H1 (cell line): ENCODE measurements at regions not wholly inside any gene's neighbourhood (a gene's known extent, or its start where the extent isn't known, plus 50 kb on each side); places are given as distances from the start of the nearest gene placed in this dataset.

ENCODE experiments used
- CTCF ChIA-PET: fragments of 300-600 bp; sonication (Branson Sonifier 250); formaldehyde crosslinking; loops from one replicate; lab custom pipeline; 2021; ENCODE audit not compliant: partially characterized antibody; lab: Charles Lee
- POLR2A ChIA-PET: fragments of 300-600 bp; sonication (Branson Sonifier 250); formaldehyde crosslinking; loops from one replicate; lab custom pipeline; 2021; ENCODE audit warnings: inconsistent platforms; ENCODE audit not compliant: partially characterized antibody; lab: Charles Lee
- DNase-seq, 2 experiments: peaks; one replicate each; pipeline versions ENCODE4 v3.0.0 to v3.0.0-alpha.2; 2010 to 2022; ENCODE audit warnings: low spot score in 2 of 2, low read depth in 1 of 2, mixed read lengths in 1 of 2
- FAIRE-seq: peaks from 2 replicates; lab custom pipeline; 2011; peaks lifted over from hg19 to GRCh38; lab: Jason Lieb, UNC
- H2AFZ ChIP-seq: 2 replicates; pipeline ENCODE4 v1.8.1; 2012; ENCODE audit warnings: low read length, inconsistent platforms
- H2AK5ac ChIP-seq: 2 replicates; pipeline ENCODE4 v1.6.1; 2013; ENCODE audit warnings: low read depth, low read length
- H2BK120ac ChIP-seq: replicated peaks from 2 replicates; pipeline ENCODE3; 2013; ENCODE audit warnings: low read depth, low read length, inconsistent platforms
- H2BK12ac ChIP-seq: 2 replicates; pipeline ENCODE4 v1.6.1; 2013; ENCODE audit warnings: low read depth, low read length
- H2BK15ac ChIP-seq: 2 replicates; pipeline ENCODE4 v1.6.1; 2013; ENCODE audit warnings: low read length
- H2BK20ac ChIP-seq: 2 replicates; pipeline ENCODE4 v1.6.1; 2013; ENCODE audit warnings: low read length
- H2BK5ac ChIP-seq: 2 replicates; pipeline ENCODE4 v1.6.1; 2013; ENCODE audit warnings: low read depth, low read length
- H3K14ac ChIP-seq: 2 replicates; pipeline ENCODE4 v1.6.1; 2013; ENCODE audit warnings: inconsistent platforms; ENCODE audit not compliant: insufficient read length
- H3K18ac ChIP-seq: 2 replicates; pipeline ENCODE4 v1.6.1; 2013; ENCODE audit warnings: low read length; ENCODE audit errors: extremely low read depth
- H3K23ac ChIP-seq: 2 replicates; pipeline ENCODE4 v1.6.1; 2013; ENCODE audit warnings: inconsistent platforms; ENCODE audit not compliant: insufficient read length
- H3K23me2 ChIP-seq: 2 replicates; pipeline ENCODE4 v1.6.1; 2013; ENCODE audit warnings: low read depth, low read length
- H3K27ac ChIP-seq: 2 replicates; pipeline ENCODE4 v1.6.1; 2011; ENCODE audit warnings: low read depth, low read length, inconsistent platforms
- H3K27me3 ChIP-seq, 4 experiments: replicated peaks in 1 of 4; 1 replicate in 1 of 4; 2 replicates in 3 of 4; pipeline versions ENCODE4 v1.6.1 to v1.8.1; 2011 to 2013; ENCODE audit warnings: low read length in 3 of 4, mild to moderate bottlenecking in 3 of 4, inconsistent platforms in 2 of 4, mixed read lengths in 2 of 4, moderate library complexity in 1 of 4; ENCODE audit not compliant: control insufficient read depth in 3 of 4, insufficient read depth in 3 of 4; ENCODE audit errors: extremely low read depth in 1 of 4
- H3K36me3 ChIP-seq, 4 experiments: 2 replicates each; pipeline versions ENCODE4 v1.6.1 to v1.8.1; 2011 to 2013; ENCODE audit warnings: mild to moderate bottlenecking in 4 of 4, low read length in 3 of 4, moderate library complexity in 2 of 4, control low read depth in 1 of 4, inconsistent platforms in 1 of 4; ENCODE audit not compliant: insufficient read depth in 4 of 4, control insufficient read depth in 2 of 4
- H3K4ac ChIP-seq: replicated peaks from 2 replicates; pipeline ENCODE3; 2013; ENCODE audit warnings: low read length, low read depth, mixed read lengths, inconsistent platforms; ENCODE audit not compliant: insufficient read length
- H3K4me1 ChIP-seq, 4 experiments: replicated peaks in 1 of 4; 1 replicate in 1 of 4; 2 replicates in 3 of 4; pipeline versions ENCODE4 v1.6.1 to v1.8.1; 2011 to 2013; ENCODE audit warnings: low read length in 3 of 4, inconsistent platforms in 2 of 4, mixed read lengths in 1 of 4; ENCODE audit not compliant: insufficient read depth in 4 of 4, control insufficient read depth in 3 of 4
- H3K4me2 ChIP-seq, 2 experiments: 2 replicates each; pipeline versions ENCODE4 v1.6.1 to v1.8.1; 2011 to 2013; ENCODE audit warnings: low read depth in 2 of 2, low read length in 2 of 2, control low read depth in 1 of 2, inconsistent platforms in 1 of 2, mild to moderate bottlenecking in 1 of 2; ENCODE audit not compliant: insufficient read depth in 1 of 2
- H3K4me3 ChIP-seq, 4 experiments: fragments of 200-600, 300-600 bp in 1 of 4; sonication (generic), shearing (Covaris generic), sonication (Bioruptor Twin) in 1 of 4; 2 replicates each; pipeline versions ENCODE4 v1.5.1 to v1.8.1; 2011 to 2016; ENCODE audit warnings: low read length in 4 of 4, low read depth in 3 of 4, control low read depth in 2 of 4, inconsistent platforms in 2 of 4, mild to moderate bottlenecking in 2 of 4, mixed read lengths in 1 of 4, moderate library complexity in 1 of 4; ENCODE audit not compliant: insufficient read depth in 2 of 4; ENCODE audit errors: extremely low read depth in 1 of 4
- H3K56ac ChIP-seq: replicated peaks from 2 replicates; pipeline ENCODE3; 2013; ENCODE audit warnings: low read depth, mild to moderate bottlenecking, mixed read lengths, low read length, inconsistent platforms; ENCODE audit not compliant: insufficient read length
- H3K79me1 ChIP-seq: 2 replicates; pipeline ENCODE4 v1.6.1; 2013; ENCODE audit warnings: low read depth, low read length, control low read depth
- H3K79me2 ChIP-seq, 2 experiments: 2 replicates each; pipeline versions ENCODE4 v1.6.1 to v1.8.1; 2012 to 2013; ENCODE audit warnings: low read length in 2 of 2, mild to moderate bottlenecking in 2 of 2, inconsistent platforms in 1 of 2; ENCODE audit not compliant: insufficient read depth in 2 of 2, control insufficient read depth in 1 of 2
- H3K9ac ChIP-seq, 4 experiments: replicated peaks in 1 of 4; 1 replicate in 1 of 4; 2 replicates in 3 of 4; pipeline versions ENCODE4 v1.6.1 to v1.8.1; 2011 to 2013; ENCODE audit warnings: low read depth in 3 of 4, low read length in 3 of 4, control low read depth in 2 of 4, mild to moderate bottlenecking in 2 of 4, moderate library complexity in 2 of 4, inconsistent platforms in 1 of 4; ENCODE audit errors: extremely low read depth in 1 of 4
- H3K9me3 ChIP-seq, 2 experiments: 2 replicates each; pipeline versions ENCODE4 v1.6.1 to v1.8.1; 2012 to 2013; ENCODE audit warnings: mild to moderate bottlenecking in 2 of 2, moderate library complexity in 2 of 2, control low read depth in 1 of 2, inconsistent platforms in 1 of 2, low read depth in 1 of 2, low read length in 1 of 2, mixed read lengths in 1 of 2; ENCODE audit not compliant: insufficient read depth in 2 of 2
- H4K20me1 ChIP-seq, 2 experiments: replicated peaks in 1 of 2; 2 replicates each; pipeline versions ENCODE3 to v1.8.1; 2011 to 2013; ENCODE audit warnings: inconsistent platforms in 2 of 2, low read length in 2 of 2, mild to moderate bottlenecking in 1 of 2; ENCODE audit not compliant: insufficient read depth in 2 of 2, control insufficient read depth in 1 of 2
- H4K5ac ChIP-seq: 2 replicates; pipeline ENCODE4 v1.6.1; 2013; ENCODE audit warnings: low read length, low read depth, mixed read lengths, inconsistent platforms; ENCODE audit not compliant: insufficient read length
- H4K8ac ChIP-seq: 2 replicates; pipeline ENCODE4 v1.8.0; 2013; ENCODE audit warnings: mild to moderate bottlenecking, moderate library complexity, low read length, inconsistent platforms; ENCODE audit not compliant: insufficient read depth; ENCODE audit errors: extremely low read depth
- H4K91ac ChIP-seq: replicated peaks from 2 replicates; pipeline ENCODE3; 2013; ENCODE audit warnings: low read length, mixed read lengths, inconsistent platforms; ENCODE audit not compliant: insufficient read length
- BCL11A ChIP-seq, 2 experiments: IDR thresholded peaks; one replicate each; pipeline ENCODE4 v1.6.1; 2011; ENCODE audit warnings: low read depth in 2 of 2, low read length in 2 of 2, mild to moderate bottlenecking in 2 of 2
- CBX8 ChIP-seq: fragments of 300-800, 300-1000 bp; sonication (generic); IDR thresholded peaks from 2 replicates; pipeline ENCODE4 v1.7.1; 2016; ENCODE audit warnings: low read depth, low read length, borderline replicate concordance
- CHD1 ChIP-seq: IDR thresholded peaks from 2 replicates; pipeline ENCODE4 v1.6.1; 2012; ENCODE audit warnings: low read depth, low read length, improper control_type of control experiment
- CTBP2 ChIP-seq: IDR thresholded peaks from 2 replicates; pipeline ENCODE4 v1.7.0; 2011; ENCODE audit warnings: borderline replicate concordance, mild to moderate bottlenecking, moderate library complexity, mixed read lengths, low read length; ENCODE audit not compliant: insufficient read depth, insufficient read length
- CTCF ChIP-seq, 3 experiments: IDR thresholded peaks; 1 replicate in 2 of 3; 2 replicates in 1 of 3; pipeline versions ENCODE4 v1.5.1 to v1.6.1; 2011; ENCODE audit warnings: low read length in 3 of 3, mild to moderate bottlenecking in 3 of 3, inconsistent platforms in 2 of 3, low read depth in 1 of 3, moderate library complexity in 1 of 3; ENCODE audit not compliant: insufficient read depth in 1 of 3; ENCODE audit errors: control extremely low read depth in 1 of 3
- KDM4A ChIP-seq: IDR thresholded peaks from one replicate; pipeline ENCODE4 v1.7.1; 2012; ENCODE audit warnings: low read depth, mild to moderate bottlenecking, moderate library complexity, low read length, inconsistent platforms; ENCODE audit not compliant: severe bottlenecking
- NRF1 ChIP-seq: IDR thresholded peaks from 2 replicates; pipeline ENCODE4 v1.6.1; 2011; ENCODE audit warnings: mild to moderate bottlenecking, low read depth, low read length, improper control_type of control experiment
- SIRT6 ChIP-seq: IDR thresholded peaks from one replicate; pipeline ENCODE4 v1.7.1; 2012; ENCODE audit warnings: low read length, inconsistent platforms
- SP1 ChIP-seq: IDR thresholded peaks from 2 replicates; pipeline ENCODE4 v1.6.1; 2011; ENCODE audit warnings: low read depth, low read length
- SP4 ChIP-seq: IDR thresholded peaks from 2 replicates; pipeline ENCODE4 v1.6.1; 2012; ENCODE audit warnings: low read length, inconsistent platforms
- TAF1 ChIP-seq: IDR thresholded peaks from 2 replicates; pipeline ENCODE4 v1.6.1; 2011; ENCODE audit warnings: mild to moderate bottlenecking, low read depth, low read length
- WGBS, 2 experiments: shearing (Covaris generic) in 1 of 2; methylation state at CpG; one replicate each; pipeline versions ENCODE4 v1.1.6 to v1.1.7; 2013 to 2015; ENCODE audit warnings: low lambda C conversion rate in 2 of 2, mixed read lengths in 2 of 2, inconsistent platforms in 1 of 2, low coverage in 1 of 2, missing lambda C conversion rate in 1 of 2; ENCODE audit not compliant: insufficient replicate concordance in 2 of 2, insufficient coverage in 1 of 2, insufficient read length in 1 of 2; ENCODE audit errors: extremely low coverage in 1 of 2, missing lambda C conversion rate in 1 of 2; 5-methylcytosine and 5-hydroxymethylcytosine counted together

GRCh38 chr1:34452451-34452850, 275.7 kb downstream of the C1orf94 start:
- TF ChIP-seq TAF1, result no peak
- no peak for TF ChIP-seq SP4
- TF ChIP-seq KDM4A, result no peak
- TF ChIP-seq NRF1, result no peak
- no peak for TF ChIP-seq SP1
- TF ChIP-seq CBX8, result no peak
- TF ChIP-seq BCL11A (IDR thresholded peaks at IDR 0.05; ENCODE audit: low read depth in 2 of 2, low read length in 2 of 2), result no peak
- no peak for TF ChIP-seq CHD1
- no peak for TF ChIP-seq CTBP2
- TF ChIP-seq CTCF (IDR thresholded peaks at IDR 0.05; ENCODE audit: control extremely low read depth in 1 of 3, insufficient read depth in 1 of 3, low read depth in 1 of 3, low read length in 3 of 3), result no peak
- no peak for TF ChIP-seq SIRT6
- Histone ChIP-seq H2BK5ac (no peak overlapping the region), H2BK120ac (no peak overlapping the region), H2BK15ac (no peak overlapping the region), H4K5ac (no peak overlapping the region), H3K4me3 (no peak overlapping the region), H3K23ac (no peak overlapping the region), H3K79me2 (no peaks in the 10 kb centered on the region), H3K27me3 (0 out of 7 replicates have a peak, but pooled peaks cover 0 to 2% (median 0%) of the 10 kb centered on the region in 4 experiments), H2AFZ (0 out of 2 replicates have a peak overlapping the region, but pooled peaks have one; percentile 31), H2BK20ac (no peak overlapping the region), H3K4ac (no peak overlapping the region), H3K27ac (no peak overlapping the region), H4K91ac (no peak overlapping the region), H3K56ac (no peak overlapping the region), H3K9me3 (no peaks in the 10 kb centered on the region), H3K4me2 (no peak overlapping the region), H3K23me2 (no peaks in the 10 kb centered on the region), H2BK12ac (no peak overlapping the region), H4K20me1 (no peaks in the 10 kb centered on the region), H3K79me1 (no peaks in the 10 kb centered on the region), H3K18ac (no peak overlapping the region), H3K9ac (no peak overlapping the region), H3K14ac (no peak overlapping the region), H2AK5ac (no peak overlapping the region), H4K8ac (no peak overlapping the region), H3K4me1 (peaks cover 0 to 3% (median 0%) of the 10 kb centered on the region in 4 experiments; a peak in 1 of 7 replicates), H3K36me3 (no peaks in the 10 kb centered on the region)
- ChIA-PET POLR2A (no interaction called here), CTCF (interaction anchor here (1.3 kb wide), 1 partner anchor 8 kb away, joined by 8 read pairs; no protein-coding TSS in a partner anchor)
- FAIRE-seq, result no peak
- 91% methylated on average over 2 of the region's 2 CpGs; no CpG with 5 or more reads in 1 of the 2 experiments for WGBS, 2 experiments
- no peak for DNase-seq
